ENCODE measurements at regions not wholly inside any gene's neighbourhood (a gene's known extent, or its start where the extent isn't known, plus 50 kb on each side); places are given as distances from the start of the nearest gene placed in this dataset.
A peak's percentile ranks its signal among the peaks of the same experiment; 100 is the strongest.
"Not testable (repeated sequence)": the region's sequence is repeated elsewhere in the genome, so short reads cannot be mapped to it uniquely, and the experiment has no call there.

DNA sequence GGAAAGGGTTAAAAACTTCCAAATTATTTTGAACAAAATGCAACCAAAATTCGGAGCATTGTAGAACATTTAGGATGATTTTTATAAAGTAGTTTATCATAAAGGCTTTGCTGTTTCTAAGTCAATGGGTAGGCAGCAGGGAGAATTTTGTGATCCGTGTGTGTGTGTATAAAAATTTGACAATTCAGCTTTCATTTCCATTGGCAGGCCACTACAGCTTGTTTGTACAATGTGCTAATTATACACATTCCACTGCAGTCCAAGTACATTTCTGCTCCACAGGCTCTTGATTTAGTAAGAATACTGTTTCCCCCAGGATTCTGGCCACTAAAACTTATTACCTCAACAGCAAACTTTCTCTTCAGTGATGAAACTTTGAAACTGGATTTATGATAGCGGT is 71.8 kb upstream of the LTBP1 start:
- Histone ChIP-seq H3K4me1 (no peaks in the 10 kb centered on the region), H3K36me3 (no peaks in the 10 kb centered on the region), H3K9me3 (no peaks in the 10 kb centered on the region), H3K27me3 (no peaks in the 10 kb centered on the region), H3K27ac (no peak overlapping the region), H3K4me3 (no peak overlapping the region)
- no peak for FAIRE-seq
- no peak for ATAC-seq
- TF ChIP-seq, protein P1, sequence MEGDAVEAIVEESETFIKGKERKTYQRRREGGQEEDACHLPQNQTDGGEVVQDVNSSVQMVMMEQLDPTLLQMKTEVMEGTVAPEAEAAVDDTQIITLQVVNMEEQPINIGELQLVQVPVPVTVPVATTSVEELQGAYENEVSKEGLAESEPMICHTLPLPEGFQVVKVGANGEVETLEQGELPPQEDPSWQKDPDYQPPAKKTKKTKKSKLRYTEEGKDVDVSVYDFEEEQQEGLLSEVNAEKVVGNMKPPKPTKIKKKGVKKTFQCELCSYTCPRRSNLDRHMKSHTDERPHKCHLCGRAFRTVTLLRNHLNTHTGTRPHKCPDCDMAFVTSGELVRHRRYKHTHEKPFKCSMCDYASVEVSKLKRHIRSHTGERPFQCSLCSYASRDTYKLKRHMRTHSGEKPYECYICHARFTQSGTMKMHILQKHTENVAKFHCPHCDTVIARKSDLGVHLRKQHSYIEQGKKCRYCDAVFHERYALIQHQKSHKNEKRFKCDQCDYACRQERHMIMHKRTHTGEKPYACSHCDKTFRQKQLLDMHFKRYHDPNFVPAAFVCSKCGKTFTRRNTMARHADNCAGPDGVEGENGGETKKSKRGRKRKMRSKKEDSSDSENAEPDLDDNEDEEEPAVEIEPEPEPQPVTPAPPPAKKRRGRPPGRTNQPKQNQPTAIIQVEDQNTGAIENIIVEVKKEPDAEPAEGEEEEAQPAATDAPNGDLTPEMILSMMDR (IDR thresholded peaks at IDR 0.05) = no peak
- intact Hi-C loops (cut with DNase I) = no loop called here
- WGBS, 2 donors = 52 to 57% methylated on average over 3 of the region's 3 CpGs
- no peak for DNase-seq

DNA sequence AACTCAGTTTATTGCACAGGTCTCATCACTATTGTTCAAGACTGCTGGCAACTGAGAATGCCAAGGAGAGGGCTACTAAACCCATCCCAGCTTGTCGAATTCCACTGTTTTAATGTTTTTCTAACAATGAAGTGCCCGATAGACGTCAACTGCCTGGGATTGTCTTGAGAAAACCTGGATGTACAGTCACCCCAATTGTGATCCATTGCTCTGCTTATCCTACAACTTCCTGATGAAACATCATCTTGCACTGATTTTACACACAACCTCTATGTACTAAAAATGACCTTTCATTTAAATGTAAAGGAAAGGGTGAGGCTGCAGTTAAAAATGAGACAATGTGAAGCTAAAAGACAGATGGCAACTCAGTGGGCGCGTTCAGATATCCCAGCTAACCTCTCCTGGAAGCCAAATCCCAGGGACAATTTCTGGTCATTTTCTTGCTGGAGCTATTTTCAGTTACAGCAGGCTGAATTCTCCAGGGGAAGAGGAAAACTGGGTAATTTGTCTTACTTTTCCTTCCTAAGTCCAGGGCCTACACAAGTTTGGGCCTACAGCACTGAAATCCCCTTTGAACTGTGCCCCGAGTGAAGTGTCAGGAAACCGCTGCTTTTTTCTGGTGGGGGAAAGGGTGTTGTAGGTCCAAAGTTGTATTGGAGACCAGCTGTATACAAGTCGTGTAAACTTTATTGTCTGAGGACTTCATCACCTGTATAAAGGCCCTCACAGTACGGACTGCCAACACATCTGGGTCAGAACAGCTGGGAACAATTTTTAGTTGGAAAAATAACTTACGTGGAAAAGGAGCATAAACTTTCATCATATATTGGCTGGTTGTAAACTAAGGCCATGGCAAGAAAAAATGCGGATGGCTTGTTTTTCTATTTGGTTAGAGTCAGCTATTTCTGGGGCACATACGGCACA is 68.9 kb upstream of the LTBP1 start:
- Histone ChIP-seq H3K9me3 (no peaks in the 10 kb centered on the region), H3K27ac (no peak overlapping the region), H3K27me3 (no peaks in the 10 kb centered on the region), H3K4me1 (no peaks in the 10 kb centered on the region), H3K4me3 (no peak overlapping the region), H3K36me3 (no peaks in the 10 kb centered on the region)
- DNase-seq = no peak
- no peak for ATAC-seq
- intact Hi-C loops (cut with DNase I) = no loop called here
- FAIRE-seq = no peak
- whole genome bisulfite sequencing, 2 donors = 82 to 84% methylated on average over 12 of the region's 12 CpGs
- TF ChIP-seq, protein P1 (IDR thresholded peaks at IDR 0.05) = no peak

DNA sequence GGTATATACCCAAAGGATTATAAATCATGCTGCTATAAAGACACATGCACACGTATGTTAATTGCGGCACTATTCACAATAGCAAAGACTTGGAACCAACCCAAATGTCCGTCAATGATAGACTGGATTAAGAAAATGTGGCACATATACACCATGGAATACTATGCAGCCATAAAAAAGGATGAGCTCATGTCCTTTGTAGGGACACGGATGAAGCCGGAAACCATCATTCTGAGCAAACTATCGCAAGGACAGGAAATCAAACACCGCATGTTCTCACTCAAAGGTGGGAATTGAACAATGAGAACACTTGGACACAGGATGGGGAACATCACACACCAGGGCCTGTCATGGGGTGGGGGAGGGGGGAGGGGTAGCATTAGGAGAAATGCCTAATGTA is 66.8 kb upstream of the LTBP1 start:
- H3K27ac ChIP-seq; H3K9me3 ChIP-seq; FAIRE-seq; DNase-seq; ATAC-seq; intact Hi-C loops (cut with DNase I); H3K36me3 ChIP-seq; H3K4me3 ChIP-seq; H3K27me3 ChIP-seq; H3K4me1 ChIP-seq: not testable (repeated sequence)
- 88 to 89% methylated on average over 7 of the region's 7 CpGs for WGBS, 2 donors

DNA sequence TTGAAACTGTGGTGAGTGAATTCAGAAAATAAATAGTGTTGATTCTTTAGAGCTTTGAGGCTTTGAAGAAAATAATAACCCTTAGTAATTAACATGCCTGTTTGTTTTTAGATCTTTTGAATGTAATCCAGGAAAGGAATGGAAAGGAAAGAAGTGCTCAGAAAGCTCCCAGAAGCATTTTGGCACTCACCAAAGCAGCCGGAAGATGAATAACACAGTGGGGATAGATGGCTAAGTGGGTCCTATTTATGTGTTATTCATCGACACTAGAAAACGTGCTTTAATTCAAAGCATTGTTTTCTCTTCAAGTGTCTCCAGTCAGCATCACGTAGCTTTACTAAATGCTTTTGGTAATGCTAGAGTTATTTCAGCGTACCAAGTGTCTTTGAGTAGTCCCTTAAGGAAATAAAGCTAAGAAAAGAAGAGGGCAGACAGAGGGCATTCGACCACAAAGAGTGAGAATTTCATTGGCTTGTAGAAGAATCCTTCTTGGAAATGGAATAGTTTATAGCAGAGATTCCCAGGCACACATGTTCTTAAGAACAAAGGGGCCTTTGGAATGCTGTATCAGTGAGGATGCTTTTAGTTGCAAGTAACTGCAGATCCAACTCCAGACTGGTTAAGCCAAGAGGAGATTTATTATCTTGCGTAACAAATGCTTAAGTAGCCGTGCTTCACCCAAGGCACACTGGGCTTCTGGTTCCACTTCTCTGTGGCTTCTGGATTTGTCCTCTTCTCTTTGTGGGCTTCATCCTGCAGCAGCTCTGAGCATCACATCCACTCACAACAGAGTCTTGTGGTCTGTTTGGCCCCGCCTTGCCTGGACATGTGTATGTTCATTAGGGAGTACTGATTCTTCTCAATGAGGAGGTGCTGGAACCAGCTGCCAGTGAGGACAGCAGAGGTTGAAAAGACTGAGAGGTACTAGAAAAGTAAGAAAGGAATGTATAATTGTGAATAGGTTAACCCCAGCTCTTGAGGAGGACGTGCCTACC is 63.6 kb upstream of the LTBP1 start:
- FAIRE-seq = no peak
- intact Hi-C loops (cut with DNase I) = no loop called here

DNA sequence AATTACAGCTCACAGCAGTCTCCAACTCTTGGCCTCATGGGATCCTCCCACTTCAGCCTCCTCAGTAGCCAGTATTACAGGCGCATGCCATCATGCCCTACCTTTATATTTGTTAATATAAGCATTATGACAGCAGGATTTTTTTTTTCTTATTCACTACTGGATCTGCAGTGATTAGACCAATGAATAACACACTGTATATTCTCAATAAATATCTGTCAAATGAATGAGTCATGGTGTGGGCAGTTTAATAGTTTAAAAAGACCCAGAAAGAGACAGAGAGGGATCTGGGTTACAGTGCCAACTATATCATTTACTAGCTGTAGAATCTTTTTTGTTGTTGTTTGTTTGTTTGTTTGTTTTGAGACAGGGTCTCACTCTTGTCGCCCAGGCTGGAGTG is 62.4 kb upstream of the LTBP1 start:
- 90 to 95% methylated on average over 2 of the region's 2 CpGs for WGBS, 2 donors
- FAIRE-seq = no peak

More for the DNA sequence above, 63.6 kb upstream of the LTBP1 start:
- H3K36me3 ChIP-seq = no peaks in the 10 kb centered on the region
- ATAC-seq (no peak), DNase-seq (no peak)
- H3K27me3 ChIP-seq = no peaks in the 10 kb centered on the region
- 74% methylated on average over 10 of the region's 10 CpGs for WGBS, 2 donors
- H3K4me1 ChIP-seq = no peaks in the 10 kb centered on the region
- no peak overlapping the region for H3K4me3 ChIP-seq
- H3K27ac ChIP-seq = no peak overlapping the region
- TF ChIP-seq, protein P1 (IDR thresholded peaks at IDR 0.05) = no peak
- no peaks in the 10 kb centered on the region for H3K9me3 ChIP-seq

DNA sequence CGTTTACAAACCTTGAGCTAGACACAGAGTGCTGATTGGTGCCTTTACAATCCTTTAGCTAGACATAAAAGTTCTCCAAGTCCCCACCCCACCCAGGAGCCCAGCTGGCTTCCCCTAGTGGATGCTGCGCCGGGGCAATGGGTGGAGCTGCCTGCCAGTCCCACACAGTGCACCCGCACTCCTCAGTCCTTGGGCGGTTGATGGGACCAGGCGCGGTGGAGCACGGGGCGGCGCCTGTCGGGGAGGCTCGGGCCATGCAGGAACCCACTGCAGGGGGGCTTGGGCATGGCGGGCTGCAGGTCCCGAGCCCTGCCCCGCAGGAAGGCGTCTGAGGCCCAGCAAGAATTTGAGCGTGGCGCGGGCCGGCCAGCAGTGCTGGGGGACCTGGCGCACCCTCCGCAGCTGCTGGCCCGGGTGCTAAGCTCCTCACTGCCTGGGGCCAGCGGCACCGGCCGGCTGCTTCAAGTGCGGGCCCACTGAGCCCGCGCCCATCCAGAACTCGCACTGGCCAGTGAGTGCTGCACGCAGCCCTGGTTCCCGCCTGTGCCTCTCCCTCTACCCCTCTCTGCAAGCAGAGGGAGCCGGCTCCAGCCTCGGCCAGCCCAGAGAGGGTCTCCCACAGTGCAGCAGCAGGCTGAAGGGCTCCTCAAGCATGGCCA is 60.2 kb upstream of the LTBP1 start:
- H3K27ac ChIP-seq; H3K27me3 ChIP-seq; H3K36me3 ChIP-seq; intact Hi-C loops (cut with DNase I); H3K4me3 ChIP-seq; H3K4me1 ChIP-seq; FAIRE-seq; ATAC-seq; H3K9me3 ChIP-seq: not testable (repeated sequence)
- DNase-seq = peak in 1 of 6 donors; percentile 36
- 96% methylated on average over 34 of the region's 34 CpGs for WGBS, 2 donors

More for the DNA sequence above, 62.4 kb upstream of the LTBP1 start:
- TF ChIP-seq, protein P1 (IDR thresholded peaks at IDR 0.05) = no peak
- no peaks in the 10 kb centered on the region for H3K9me3 ChIP-seq
- H3K36me3 ChIP-seq = no peaks in the 10 kb centered on the region
- no peaks in the 10 kb centered on the region for H3K4me1 ChIP-seq
- no peak overlapping the region for H3K27ac ChIP-seq
- no peaks in the 10 kb centered on the region for H3K27me3 ChIP-seq
- intact Hi-C loops (cut with DNase I) = no loop called here
- no peak overlapping the region for H3K4me3 ChIP-seq
- DNase-seq = no peak
- ATAC-seq = no peak
